ENCODE measurements at regions not wholly inside any gene's neighbourhood (a gene's known extent, or its start where the extent isn't known, plus 50 kb on each side); places are given as distances from the start of the nearest gene placed in this dataset.

DNA sequence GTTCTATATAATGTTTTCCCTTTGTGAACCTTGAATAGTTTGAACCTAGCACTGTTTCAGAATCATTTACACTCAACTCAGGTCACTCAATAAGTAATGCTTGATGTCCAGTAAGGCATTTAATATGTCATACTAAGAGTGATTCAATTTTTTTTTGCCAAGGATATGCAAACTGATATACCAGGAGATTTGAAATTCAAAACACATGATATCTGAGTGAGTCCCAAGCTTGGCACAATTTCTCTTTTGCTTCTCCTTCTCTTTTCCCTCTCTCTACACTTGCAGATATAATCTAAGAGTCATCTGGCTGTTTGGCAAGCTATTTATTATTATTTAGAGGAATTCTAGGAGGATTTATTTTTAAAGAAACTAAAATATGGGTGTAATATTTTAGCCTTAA lies 61.6 kb upstream of the SPAG17 start:
- DNase-seq: no peak

DNA sequence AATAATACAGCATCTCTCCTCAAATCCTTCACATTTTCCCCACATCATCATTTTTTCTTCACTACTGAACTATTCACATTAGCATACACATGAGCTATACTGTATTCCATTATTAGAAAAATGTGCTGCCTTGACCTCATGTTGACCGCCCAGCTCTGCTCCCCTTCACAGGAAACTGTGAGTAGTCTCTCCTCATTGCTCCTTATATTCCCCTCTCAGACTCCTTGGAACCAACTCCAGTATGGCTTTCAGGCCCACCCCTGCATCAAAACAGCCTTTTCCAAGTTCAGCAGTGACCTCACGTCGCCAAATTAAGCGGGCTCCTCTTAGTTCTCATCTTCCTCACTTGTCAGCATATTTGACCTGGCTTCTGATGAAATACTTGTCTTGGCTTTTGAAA lies 59.2 kb upstream of the SPAG17 start:
- DNase-seq: no peak

DNA sequence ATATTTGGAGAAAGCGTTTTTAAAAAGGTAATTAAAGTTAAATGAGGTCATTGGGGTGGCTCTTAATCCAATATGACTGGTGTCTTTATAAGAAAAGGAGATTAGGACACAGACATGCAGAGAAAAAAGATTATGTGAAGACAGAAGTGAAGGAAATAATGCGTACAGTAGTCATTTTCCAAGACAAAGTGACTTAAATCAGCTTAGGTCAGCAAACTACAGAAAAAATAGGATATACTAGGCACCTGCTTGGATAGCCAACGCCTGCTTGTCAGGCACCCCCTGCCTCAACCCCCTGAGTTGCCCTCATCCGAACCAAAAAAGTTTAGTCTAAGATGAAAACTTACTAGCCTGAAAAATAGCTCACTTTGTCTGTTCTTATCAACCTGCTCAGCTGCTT lies 58.2 kb upstream of the SPAG17 start:
- DNase-seq: no peak

All from right lung (tissue), 2 donors.